Hippocampal formation (tissue), 2 donors: ENCODE measurements at regions not wholly inside any gene's neighbourhood (a gene's known extent, or its start where the extent isn't known, plus 50 kb on each side); places are given as distances from the start of the nearest gene placed in this dataset.
"Not testable (repeated sequence)": the region's sequence is repeated elsewhere in the genome, so short reads cannot be mapped to it uniquely, and the experiment has no call there.

Experiments
- DNase-seq, 2 donors: peaks; one replicate each; lab custom pipeline; 2025; lab: John Stamatoyannopoulos, UW

DNA sequence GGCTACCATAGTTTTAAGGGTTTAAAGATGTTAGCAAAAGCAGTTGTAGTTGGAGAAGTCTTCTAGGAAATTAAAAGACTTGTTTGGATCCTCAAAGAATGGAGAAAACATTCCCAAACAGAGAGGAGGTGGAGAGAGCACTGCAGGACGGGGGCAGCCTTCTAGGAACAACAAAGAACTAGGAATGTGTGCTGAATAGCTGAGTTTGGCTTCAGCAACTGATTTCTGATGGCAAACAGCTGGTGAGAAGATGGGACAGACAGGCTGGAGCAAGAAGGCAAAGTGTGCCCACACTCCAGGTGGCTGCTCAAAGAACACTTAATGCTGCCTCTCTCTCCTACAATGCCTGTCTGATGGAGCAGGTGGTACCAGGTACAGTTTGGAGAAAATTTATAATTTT lies 1331.1 kb downstream of the ADGRL3 start:
- DNase-seq, result no peak

DNA sequence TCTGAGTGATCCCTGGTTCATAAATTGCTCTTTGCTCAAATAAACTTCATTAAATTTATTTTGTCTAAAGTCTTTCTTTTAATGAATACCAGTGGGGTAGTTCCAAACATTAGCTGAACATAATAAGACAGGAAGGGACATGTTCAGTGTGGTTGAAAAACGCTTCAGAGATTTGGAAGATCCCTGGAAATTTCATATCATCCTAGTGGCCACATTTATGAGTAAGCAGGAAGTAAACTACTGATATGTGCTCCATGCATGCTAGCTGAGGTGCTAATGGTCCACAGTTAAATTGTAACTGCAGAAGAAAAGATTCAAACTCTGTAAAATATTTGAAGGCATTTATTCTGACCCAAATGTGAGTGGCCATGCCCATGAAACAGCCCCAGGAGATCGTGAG lies 1328.7 kb downstream of the ADGRL3 start:
- no peak for DNase-seq

DNA sequence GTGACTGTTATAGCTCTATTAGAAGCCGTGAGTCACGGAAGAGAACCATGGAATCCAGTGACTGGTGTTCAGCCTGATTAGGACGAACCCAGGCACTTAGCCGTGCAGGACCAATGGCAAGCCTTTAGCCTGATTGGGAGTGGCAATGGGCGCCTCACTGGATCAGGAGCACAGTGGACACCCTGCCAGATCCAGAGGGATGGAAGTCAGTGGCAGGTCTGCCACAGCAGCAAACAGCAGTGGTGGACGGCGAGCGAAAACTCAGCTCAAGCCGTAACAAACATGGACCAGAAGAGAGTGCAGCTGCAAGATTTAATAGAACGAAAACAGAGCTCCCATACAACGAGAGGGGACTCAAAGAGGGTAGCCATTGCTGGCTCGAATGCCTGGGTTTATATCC lies 1326.5 kb downstream of the ADGRL3 start:
- DNase-seq, result no peak

DNA sequence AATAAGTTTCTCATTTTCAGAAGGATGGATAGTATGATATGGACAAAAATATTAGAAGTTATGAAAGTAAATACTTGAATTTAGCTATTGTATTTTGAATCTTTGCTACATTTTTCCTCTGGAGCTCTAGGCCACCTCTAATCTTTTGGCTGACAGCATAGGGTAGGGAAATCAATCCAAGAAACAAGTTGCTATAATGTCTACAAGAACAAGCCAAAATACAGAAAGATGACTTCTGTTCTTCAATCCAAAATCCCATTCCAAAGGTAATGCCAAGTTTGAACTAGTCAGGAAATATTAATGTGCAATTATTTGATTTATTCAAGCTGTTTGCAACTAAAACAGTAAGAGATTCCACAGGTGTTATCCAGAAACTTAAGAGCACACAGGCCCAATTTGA lies 1323.1 kb downstream of the ADGRL3 start:
- no peak for DNase-seq

DNA sequence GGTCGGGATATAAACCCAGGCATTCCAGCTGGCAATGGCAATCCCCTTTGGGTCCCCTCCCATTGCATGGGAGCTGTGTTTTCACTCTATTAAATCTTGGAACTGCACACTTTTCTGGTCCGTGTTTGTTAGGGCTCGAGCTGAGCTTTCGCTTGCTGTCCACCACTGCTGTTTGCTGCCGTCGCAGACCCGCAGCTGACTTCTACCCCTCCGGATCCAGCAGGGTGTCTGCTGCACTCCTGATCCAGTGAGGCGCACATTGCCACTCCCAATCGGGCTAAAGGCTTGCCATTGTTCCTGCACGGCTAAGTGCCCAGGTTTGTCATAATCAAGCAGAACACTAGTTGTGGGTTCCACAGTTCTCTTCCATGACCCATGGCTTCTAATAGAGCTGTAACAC lies 1322.1 kb downstream of the ADGRL3 start:
- DNase-seq, result no peak

DNA sequence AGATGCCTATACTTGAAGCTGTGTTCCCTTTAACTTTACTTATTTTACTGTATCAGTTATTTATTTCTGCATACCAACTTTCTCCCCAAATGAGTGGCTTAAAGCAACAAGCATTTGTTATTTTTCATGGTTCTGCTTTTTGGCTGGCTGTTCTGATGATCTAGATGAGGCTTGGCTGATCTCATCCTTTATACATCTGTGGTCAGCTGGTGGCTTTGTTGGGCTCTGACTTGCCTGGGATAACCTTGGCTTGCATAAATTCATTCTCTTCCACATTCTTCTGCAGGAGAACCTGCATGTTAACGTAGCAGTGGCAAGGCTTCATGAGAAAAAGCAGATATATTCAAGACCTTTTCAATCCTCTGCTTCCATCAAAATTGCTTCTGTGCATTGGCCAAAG lies 1317.6 kb downstream of the ADGRL3 start:
- DNase-seq, result no peak

DNA sequence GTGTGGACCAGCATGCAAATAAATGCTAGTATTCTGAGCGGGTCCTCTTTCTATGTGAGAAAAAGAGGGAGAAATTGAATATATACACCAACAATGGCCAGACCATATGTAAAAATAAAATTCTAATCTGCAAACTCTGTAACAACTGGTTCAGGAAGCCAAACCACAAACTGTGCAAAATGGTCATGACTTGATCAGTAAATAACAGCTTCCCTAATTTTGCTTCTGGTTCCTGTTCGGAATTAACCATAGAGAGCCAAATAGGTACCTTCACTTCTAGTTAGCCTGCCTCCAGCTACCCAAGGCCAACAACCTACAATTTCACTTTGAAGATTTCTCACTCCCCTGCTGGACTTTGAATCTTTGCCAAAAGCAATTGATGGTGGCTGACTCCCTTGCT lies 1313.2 kb downstream of the ADGRL3 start:
- DNase-seq, result no peak

DNA sequence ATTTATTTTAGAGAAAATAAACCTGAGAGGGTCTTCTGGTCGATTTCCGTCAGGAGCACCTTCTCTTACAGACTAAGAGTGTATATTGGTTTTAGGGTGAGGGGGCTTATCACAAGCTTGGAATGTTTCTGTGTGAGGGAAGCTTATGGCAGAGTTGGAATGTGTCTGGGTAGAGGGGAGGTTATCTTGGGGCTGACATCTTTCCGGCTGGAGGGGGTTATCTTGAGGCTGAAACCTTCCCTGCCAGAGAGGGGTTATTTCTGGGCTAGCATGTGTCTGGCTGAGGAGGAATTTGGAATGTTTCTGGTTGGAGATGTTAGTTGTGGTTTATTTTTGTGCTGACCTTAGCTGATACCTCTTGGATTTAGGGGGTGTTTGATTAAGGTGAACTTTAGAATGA lies 1312.1 kb downstream of the ADGRL3 start:
- DNase-seq, result no peak

DNA sequence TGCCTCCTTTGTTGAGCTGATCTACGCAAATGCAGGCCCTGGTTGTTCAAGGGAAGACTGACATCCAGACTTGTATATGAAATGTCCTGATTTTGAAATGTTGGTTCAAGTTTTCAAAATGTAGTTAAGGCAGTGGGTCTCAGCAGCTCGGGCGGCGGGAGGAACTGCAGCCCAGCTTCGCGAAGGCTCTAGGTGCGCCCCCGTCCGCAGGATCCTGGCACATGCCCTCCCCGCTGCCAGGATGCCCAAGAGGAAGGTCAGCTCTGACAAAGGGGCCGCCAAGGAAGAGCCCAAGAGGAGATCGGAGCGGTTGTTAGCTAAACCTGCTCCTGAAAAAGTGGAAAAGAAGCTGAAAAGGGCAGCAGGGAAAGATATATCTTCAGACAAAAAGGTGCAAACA lies 1310.1 kb downstream of the ADGRL3 start:
- no peak for DNase-seq

DNA sequence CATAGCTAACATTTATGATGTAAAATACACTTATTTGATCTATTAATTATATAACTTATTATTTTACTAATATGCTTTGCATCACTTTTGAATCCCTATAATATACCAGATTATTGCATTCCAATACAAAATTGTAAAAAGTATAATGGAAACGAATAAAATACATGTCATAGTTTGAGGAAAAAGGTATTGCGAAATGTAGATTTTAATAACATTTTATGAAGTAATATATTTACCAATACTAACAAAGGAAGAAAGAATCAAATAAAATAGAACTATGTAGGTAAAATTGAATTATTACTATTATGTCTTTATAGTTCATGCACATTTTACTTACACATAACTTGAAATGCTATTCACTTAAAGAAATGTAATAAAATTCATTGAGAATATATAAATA lies 1300.2 kb downstream of the ADGRL3 start:
- no peak for DNase-seq

DNA sequence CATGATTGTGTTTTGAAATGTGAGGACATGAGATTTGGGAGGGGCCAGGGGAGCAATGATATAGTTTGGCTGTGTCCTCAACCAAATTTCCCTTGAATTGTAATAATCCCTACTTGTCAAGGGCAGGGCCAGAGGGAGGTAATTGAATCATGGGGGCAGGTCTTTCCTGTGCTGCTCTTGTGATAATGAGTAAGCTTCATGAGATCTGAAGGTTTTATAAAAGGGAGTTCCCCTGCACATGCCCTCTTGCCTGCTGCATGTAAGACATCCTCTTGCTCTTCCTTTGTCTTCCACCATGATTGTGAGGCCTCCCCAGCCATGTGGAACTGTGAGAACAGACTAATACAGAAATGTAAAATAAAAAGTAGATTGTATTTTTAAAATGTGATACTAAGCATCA lies 1294.9 kb downstream of the ADGRL3 start:
- no peak for DNase-seq

DNA sequence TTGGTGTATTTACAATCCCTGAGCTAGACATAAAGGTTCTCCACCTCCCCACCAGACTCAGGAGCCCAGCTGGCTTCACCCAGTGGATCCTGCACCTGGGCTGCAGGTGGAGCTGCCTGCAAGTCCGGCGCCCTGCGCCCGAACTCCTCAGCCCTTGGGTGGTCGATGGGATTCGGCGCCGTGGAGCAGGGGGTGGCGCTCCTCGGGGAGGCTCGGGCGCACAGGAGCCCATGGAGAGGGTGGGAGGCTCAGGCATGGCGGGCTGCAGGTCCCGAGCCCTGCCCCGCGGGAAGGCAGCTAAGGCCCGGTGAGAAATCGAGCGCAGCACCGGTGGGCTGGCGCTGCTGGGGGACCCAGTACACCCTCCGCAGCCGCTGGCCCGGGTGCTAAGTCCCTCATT lies 1291.6 kb downstream of the ADGRL3 start:
- not testable (repeated sequence) for DNase-seq

DNA sequence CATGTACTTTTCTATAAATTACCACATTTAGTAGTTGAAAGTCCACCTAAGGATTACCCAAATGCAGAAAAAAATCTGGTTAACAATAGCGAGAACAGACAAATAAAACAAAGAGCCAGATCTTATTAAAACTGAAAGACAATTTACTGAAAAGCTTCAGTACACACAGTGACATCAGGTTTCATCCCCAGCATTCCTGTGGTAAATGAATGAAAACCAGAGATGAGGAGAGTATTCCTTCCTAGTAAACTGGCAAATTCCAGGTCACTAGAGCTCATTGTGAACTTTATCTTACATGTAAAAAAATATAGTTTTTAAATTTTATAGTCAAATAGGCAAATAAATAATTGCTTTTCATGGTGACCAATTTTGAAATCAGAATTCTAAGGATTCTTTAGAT lies 1290.5 kb downstream of the ADGRL3 start:
- no peak for DNase-seq

DNA sequence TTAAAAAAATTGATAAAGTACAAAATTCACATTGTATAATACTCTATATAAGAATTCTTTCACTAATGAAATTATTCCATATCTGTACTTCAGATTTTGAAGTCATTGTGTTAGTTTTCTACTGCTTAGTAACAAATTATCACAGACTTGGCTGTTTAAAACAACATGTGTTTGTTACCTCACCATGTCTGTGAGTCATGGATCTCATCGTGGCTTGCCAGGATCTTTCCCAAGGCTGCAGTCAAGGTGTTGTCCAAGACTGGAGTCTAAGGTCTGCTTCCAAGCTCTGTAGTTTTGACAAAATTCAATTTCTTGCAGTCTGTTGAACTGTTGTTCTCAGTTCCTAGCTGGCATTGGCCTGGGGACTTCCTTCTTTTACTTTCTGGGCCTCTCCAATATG lies 1286.9 kb downstream of the ADGRL3 start:
- DNase-seq, result no peak

DNA sequence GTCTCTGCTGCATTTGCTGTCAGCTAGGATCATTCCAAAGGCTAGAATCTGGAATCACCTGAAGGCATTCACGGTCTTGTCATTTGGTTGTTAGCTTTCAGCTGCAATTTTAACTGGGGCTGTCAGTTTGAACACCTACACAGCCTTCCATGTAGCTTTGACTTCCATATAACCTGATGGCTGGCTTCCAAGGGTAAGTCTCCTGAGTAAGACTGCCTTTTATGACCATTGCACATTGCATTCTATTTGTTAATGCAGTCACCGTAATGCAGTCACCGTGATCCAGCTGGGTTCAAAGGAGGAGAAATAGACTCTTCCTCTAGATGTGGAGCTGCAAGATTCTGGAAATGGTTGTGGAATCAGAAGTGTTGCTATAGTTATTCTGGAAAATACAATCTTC lies 1284.2 kb downstream of the ADGRL3 start:
- no peak for DNase-seq

DNA sequence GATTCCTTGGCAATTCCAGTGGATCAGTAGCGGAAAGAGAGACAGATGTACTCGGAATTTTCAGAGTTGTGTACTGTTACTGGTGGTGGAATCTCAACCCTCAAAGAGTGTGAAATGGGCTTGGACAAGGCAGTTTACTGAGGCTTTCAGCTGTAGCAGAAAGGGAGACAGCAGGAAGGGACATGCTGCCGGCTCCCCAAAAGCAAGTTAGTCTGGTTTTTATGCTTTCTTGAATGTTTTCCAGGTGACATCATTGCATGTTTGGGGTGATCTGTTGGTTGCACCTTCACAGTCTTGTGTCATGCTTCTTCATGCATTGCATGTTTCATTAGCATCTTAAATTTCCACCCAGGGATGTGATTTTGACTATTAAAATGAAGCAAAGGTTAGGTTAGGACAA lies 1282.2 kb downstream of the ADGRL3 start:
- no peak for DNase-seq

DNA sequence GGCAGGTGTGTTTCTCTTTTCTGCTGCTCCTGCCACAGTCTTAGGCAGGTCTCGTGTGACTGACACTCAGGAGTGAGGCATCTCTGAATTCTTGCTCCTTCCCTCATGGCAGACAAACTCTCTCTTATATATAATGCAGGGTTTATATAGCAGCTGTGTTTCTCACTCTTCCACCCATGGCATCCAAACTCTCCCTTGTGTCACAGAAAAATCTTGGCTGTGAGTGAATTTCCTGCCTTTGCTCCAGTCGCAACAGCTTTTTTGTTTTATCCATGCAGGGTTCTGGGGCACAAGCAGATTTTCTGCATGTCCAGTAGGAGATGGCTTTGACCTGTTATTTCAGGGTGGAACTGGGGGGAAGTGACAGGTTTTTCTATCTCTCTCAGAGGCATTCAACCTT lies 1275.5 kb downstream of the ADGRL3 start:
- no peak for DNase-seq

DNA sequence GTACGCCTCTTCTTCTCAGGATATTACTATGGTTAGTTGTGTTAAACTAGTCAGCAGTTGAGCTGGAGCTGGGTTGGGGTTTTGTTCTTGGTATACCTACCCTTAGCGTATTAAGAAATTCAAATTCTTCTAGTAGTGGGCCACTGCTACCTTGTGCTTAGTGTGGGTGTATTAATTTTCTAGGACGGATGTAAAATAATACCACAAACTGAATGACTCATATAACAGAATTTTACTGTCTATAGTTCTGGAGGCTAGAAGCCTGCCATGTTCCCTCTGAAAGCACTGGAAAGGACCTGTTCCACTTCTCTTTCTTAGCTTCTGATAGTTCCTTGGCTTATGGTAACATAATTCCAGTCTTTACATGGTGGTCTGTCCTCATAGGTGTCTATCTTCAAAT lies 1274.7 kb downstream of the ADGRL3 start:
- no peak for DNase-seq

DNA sequence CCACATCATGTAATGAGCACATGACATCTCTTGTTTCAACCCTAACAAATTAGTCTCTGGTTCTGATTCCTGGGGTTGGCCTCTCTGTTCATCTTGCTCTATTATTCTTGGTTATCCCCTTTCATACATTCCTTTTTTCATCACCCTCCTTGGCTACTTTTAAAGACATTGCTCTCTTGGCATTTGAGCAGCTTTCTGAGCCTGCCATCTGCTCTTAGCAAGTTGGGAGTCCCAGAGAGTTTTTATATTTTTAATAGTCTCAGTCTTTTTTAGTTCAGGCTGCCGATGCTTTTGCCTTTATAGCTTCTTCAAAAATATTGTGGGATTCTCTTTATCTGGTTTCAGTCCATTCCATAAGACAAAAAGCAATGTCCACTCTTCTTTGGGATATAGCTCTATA lies 1270.9 kb downstream of the ADGRL3 start:
- DNase-seq, result no peak

DNA sequence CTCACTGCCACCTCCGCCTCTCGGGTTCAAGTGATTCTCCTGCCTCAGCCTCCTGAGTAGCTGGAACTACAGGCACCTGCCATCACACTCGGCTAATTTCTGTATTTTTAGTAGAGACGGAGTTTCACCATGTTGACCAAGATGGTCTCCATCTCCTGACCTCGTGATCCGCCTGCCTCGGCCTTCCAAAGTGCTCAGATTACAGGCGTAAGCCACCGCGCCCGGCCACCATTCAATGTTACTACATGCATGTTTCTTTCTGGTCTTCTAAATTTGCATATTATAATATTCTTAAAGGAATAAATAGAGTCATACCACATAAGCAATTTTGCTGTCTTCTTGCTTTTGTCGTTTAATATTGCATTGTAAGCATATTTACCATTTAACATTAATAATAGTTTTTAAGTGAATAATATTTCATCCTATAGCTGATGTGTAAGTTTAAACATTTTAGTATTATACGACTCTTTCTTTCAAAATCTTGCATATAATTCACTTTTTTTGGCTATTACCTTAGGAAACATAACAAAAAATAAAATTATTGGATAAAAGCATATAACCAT lies 1270.4 kb downstream of the ADGRL3 start:
- no peak for DNase-seq

DNA sequence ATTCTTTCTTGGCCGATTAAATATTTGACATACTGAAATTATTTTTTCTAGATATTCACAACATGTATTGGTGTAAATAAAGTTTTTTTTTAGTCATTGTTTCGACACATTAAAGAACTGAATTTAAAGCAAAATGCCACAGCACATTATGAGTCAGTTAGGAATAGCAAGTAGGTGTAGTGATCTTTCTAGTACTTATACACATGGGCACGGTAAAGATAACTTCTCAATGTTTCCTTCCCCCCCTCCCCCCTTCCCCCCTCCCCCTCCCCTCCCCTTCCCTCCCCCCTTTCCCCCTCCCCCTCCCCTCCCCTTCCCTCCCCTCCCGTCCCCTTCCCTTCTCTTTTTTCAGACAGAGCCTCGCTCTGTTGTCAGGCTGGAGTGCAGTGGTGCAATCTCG lies 1269.9 kb downstream of the ADGRL3 start:
- DNase-seq, result no peak

DNA sequence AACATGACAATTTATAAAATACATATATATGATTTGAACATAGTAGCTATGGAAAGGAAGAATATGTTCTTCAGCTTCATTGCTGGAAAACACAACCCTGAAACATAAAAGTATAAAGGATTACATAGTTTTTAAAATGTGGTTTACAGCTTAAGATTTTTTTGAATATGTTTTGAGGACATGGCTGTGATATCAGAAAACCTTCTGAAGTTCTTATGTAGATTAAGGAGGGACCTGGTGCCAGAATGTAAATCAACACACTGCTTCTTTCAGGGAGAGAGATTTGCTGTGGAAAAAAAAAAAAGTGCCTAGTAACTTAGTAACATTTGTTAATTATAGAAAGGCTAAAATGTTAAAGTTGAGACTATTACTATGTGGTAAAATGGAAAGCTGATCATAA lies 1261.8 kb downstream of the ADGRL3 start:
- no peak for DNase-seq

DNA sequence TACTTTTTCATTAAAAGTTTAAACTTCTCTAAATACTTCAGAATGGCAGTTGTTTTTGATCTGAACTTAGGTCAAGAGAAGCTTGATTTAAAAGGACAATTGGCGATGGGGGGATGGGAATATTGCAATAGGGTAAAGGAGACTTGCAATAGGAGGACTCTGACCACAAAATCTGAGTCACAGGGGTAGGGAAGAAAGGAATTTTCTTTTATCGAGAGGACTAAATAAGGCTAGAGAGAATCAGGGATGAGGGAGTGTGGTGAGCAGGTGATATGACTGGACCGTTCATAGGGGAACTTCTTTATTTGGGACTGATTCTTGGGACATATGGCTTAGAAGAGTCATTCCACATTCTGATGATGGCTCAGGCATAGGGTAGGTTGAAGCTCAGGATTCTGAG lies 1260.2 kb downstream of the ADGRL3 start:
- no peak for DNase-seq

DNA sequence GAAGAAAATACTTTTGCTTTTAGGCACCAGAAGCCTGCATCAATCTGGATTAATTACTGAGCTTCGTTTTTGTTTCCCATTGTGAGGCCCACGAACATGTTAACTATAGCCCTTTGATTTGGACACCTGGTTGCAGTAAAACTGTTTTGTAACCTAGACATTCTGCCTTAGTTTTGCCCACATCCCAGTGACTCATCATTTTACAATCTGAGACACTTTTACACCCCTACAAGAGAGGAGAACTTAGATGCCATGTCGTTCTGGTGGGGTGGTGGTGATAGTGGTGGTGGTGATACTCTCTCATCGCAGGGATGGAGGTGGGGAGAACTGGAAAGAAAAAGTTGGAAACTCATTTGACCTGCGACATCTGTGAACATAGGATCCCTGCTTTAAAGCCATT lies 1257.2 kb downstream of the ADGRL3 start:
- DNase-seq, result no peak

DNA sequence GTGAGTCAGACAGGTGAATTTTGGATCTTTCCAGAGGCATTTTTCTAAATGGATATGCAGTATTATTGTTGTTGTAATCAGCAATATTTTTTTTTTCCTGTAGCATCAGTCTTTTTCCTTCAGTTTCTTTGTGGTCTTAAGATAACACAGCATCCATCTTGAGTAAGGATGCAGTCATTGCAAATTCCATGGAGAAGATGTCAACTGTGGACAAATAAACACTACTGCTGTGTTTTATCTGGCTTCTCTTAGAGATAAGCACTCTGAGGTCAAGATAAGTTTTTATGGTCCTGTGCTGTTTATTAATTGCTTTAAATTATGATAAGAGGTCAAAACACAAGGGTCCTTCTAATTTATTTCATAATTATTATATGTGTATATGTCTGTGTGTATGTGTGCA lies 1255.7 kb downstream of the ADGRL3 start:
- DNase-seq, result no peak
